ENCODE measurements at regions not wholly inside any gene's neighbourhood (a gene's known extent, or its start where the extent isn't known, plus 50 kb on each side); places are given as distances from the start of the nearest gene placed in this dataset.

GRCh38 chr16:9034056-9034455 lies 57.4 kb upstream of the HAPSTR1 start:
- 73% methylated on average over 4 of the region's 8 CpGs for WGBS (ENCODE audit: insufficient coverage)
- Mint-ChIP-seq H3K4me3 (no peak overlapping the region), H3K27ac (peak overlapping the region in 1 of 7 donors; percentile 9), H3K36me3 (no peaks in the 10 kb centered on the region), H3K27me3 (ENCODE audit: low read depth in 3 of 3) (peaks cover 5 to 16% (median 6%) of the 10 kb centered on the region in 3 donors), H3K9me3 (peaks cover 3 to 6% (median 4%) of the 10 kb centered on the region in 7 donors), H3K4me1 (peaks cover 1% of the 10 kb centered on the region)
- Histone ChIP-seq H3K27ac (ENCODE audit: low read depth in 1 of 2, low read length in 2 of 2) (no peak overlapping the region), H3K27me3 (ENCODE audit: control insufficient read depth in 2 of 2, insufficient read depth in 2 of 2, low read length in 2 of 2) (no peaks in the 10 kb centered on the region), H3K9ac (ENCODE audit: insufficient read depth, low read length, poor library complexity, severe bottlenecking) (no peak overlapping the region), H4K20me1 (ENCODE audit: insufficient read depth, low read length) (no peaks in the 10 kb centered on the region), H3K79me2 (ENCODE audit: insufficient read depth, low read length) (no peaks in the 10 kb centered on the region), H3K4me2 (replicated peaks; ENCODE audit: extremely low read depth, low read length, poor library complexity, severe bottlenecking) (no peak overlapping the region), H3K4me1 (ENCODE audit: control insufficient read depth in 1 of 2, insufficient read depth in 2 of 2, low read length in 2 of 2) (no peaks in the 10 kb centered on the region), H3K36me3 (replicated peaks in 1 of 2; ENCODE audit: control insufficient read depth in 1 of 2, insufficient read depth in 2 of 2, low read length in 2 of 2) (no peaks in the 10 kb centered on the region), H3K9me3 (replicated peaks in 1 of 2; ENCODE audit: control insufficient read depth in 1 of 2, insufficient read depth in 1 of 2, low read length in 2 of 2) (no peaks in the 10 kb centered on the region), H2AFZ (ENCODE audit: insufficient read depth, low read depth, low read length, poor library complexity, severe bottlenecking) (no peak overlapping the region), H3K4me3 (replicated peaks in 1 of 3; ENCODE audit: low read depth in 2 of 3, low read length in 3 of 3) (no peak overlapping the region)
- intact Hi-C loops (cut with micrococcal nuclease): no loop called here
- TF ChIP-seq CTCF (IDR thresholded peaks at IDR 0.05): no peak
- DNase-seq: no peak

- WGBS (ENCODE audit: insufficient coverage): 100% methylated on average over 4 of the region's 5 CpGs
- TF ChIP-seq CTCF (IDR thresholded peaks at IDR 0.05): no peak
Measured at GRCh38 chr16:9035996-9036395, 55.4 kb upstream of the HAPSTR1 start.

More at GRCh38 chr16:9035996-9036395, 55.4 kb upstream of the HAPSTR1 start:
- Histone ChIP-seq H4K20me1 (ENCODE audit: insufficient read depth, low read length) (no peaks in the 10 kb centered on the region), H3K9me3 (replicated peaks in 1 of 2; ENCODE audit: control insufficient read depth in 1 of 2, insufficient read depth in 1 of 2, low read length in 2 of 2) (no peaks in the 10 kb centered on the region), H3K36me3 (replicated peaks in 1 of 2; ENCODE audit: control insufficient read depth in 1 of 2, insufficient read depth in 2 of 2, low read length in 2 of 2) (no peaks in the 10 kb centered on the region), H3K4me3 (replicated peaks in 1 of 3; ENCODE audit: low read depth in 2 of 3, low read length in 3 of 3) (no peak overlapping the region), H3K4me1 (ENCODE audit: control insufficient read depth in 1 of 2, insufficient read depth in 2 of 2, low read length in 2 of 2) (no peaks in the 10 kb centered on the region), H3K9ac (ENCODE audit: insufficient read depth, low read length, poor library complexity, severe bottlenecking) (no peak overlapping the region), H3K4me2 (replicated peaks; ENCODE audit: extremely low read depth, low read length, poor library complexity, severe bottlenecking) (no peak overlapping the region), H2AFZ (ENCODE audit: insufficient read depth, low read depth, low read length, poor library complexity, severe bottlenecking) (no peak overlapping the region), H3K79me2 (ENCODE audit: insufficient read depth, low read length) (no peaks in the 10 kb centered on the region), H3K27me3 (ENCODE audit: control insufficient read depth in 2 of 2, insufficient read depth in 2 of 2, low read length in 2 of 2) (no peaks in the 10 kb centered on the region), H3K27ac (ENCODE audit: low read depth in 1 of 2, low read length in 2 of 2) (no peak overlapping the region)
- Mint-ChIP-seq H3K4me3 (no peak overlapping the region), H3K4me1 (peaks cover 1% of the 10 kb centered on the region), H3K9me3 (peaks cover 3 to 6% (median 4%) of the 10 kb centered on the region in 7 donors), H3K36me3 (no peaks in the 10 kb centered on the region), H3K27me3 (ENCODE audit: low read depth in 3 of 3) (peaks cover 5 to 8% (median 8%) of the 10 kb centered on the region in 3 donors), H3K27ac (no peak overlapping the region)
- no peak for DNase-seq
- intact Hi-C loops (cut with micrococcal nuclease): no loop called here
